Colonic mucosa (tissue), 4 donors: ENCODE measurements at regions not wholly inside any gene's neighbourhood (a gene's known extent, or its start where the extent isn't known, plus 50 kb on each side); places are given as distances from the start of the nearest gene placed in this dataset.
"Not testable (repeated sequence)": the region's sequence is repeated elsewhere in the genome, so short reads cannot be mapped to it uniquely, and the experiment has no call there.

Experiments
- DNase-seq: peaks from one replicate; pipeline ENCODE4 v3.0.0-alpha.2; 2020
- H3K27ac ChIP-seq: fragments of 200-600 bp; one replicate; pipeline ENCODE4 v1.8.0; 2021
- H3K27me3 ChIP-seq: fragments of 200-600 bp; one replicate; pipeline ENCODE4 v1.8.0; 2021
- H3K36me3 ChIP-seq: fragments of 200-600 bp; one replicate; pipeline ENCODE4 v1.8.0; 2021
- H3K4me1 ChIP-seq: fragments of 200-600 bp; one replicate; pipeline ENCODE4 v1.8.0; 2021; ENCODE audit warnings: mild to moderate bottlenecking
- H3K4me3 ChIP-seq: fragments of 200-600 bp; one replicate; pipeline ENCODE4 v1.8.0; 2021
- H3K9ac ChIP-seq, 2 donors: one replicate each; pipeline ENCODE4 v1.7.0; 2013; ENCODE audit warnings: control low read depth in 2 of 2, low read depth in 2 of 2, low read length in 2 of 2
- H3K9me3 ChIP-seq: fragments of 200-600 bp; one replicate; pipeline ENCODE4 v1.8.0; 2021
- CTCF ChIP-seq: fragments of 200-600 bp; IDR thresholded peaks from one replicate; pipeline ENCODE4 v1.8.0; 2022; ENCODE audit warnings: antibody characterized with exemption, mild to moderate bottlenecking
- intact Hi-C: fragments of 100-400 bp; cut with DNase I; formaldehyde crosslinking; loops from one replicate; pipeline ENCODE4 v1.14.1; 2022
- donor health status: healthy.
- donor health status: DM: no; HTN: no; CAD: no.
- donor health status: DM: no; HTN: no; CAD: no.

- Histone ChIP-seq H3K9ac (no peak overlapping the region), H3K4me3 (no peak overlapping the region), H3K36me3 (no peaks in the 10 kb centered on the region), H3K27ac (no peak overlapping the region), H3K27me3 (no peaks in the 10 kb centered on the region), H3K4me1 (no peaks in the 10 kb centered on the region), H3K9me3 (no peaks in the 10 kb centered on the region)
- no peak for TF ChIP-seq CTCF
- intact Hi-C loops: no loop called here
- no peak for DNase-seq
These were observed 52.9 kb upstream of the IMP4 start for GRCh38 chr2:130289780-130290179.

- no peak for DNase-seq
- H3K4me3 ChIP-seq: no peak overlapping the region
- intact Hi-C loops: no loop called here
- TF ChIP-seq CTCF: no peak
- H3K27ac ChIP-seq: no peak overlapping the region
- H3K9me3 ChIP-seq: no peaks in the 10 kb centered on the region
- no peak overlapping the region for H3K9ac ChIP-seq
- no peaks in the 10 kb centered on the region for H3K36me3 ChIP-seq
- H3K4me1 ChIP-seq: no peaks in the 10 kb centered on the region
- H3K27me3 ChIP-seq: no peaks in the 10 kb centered on the region
These were observed 54.0 kb upstream of the IMP4 start for GRCh38 chr2:130288467-130289403.

DNA sequence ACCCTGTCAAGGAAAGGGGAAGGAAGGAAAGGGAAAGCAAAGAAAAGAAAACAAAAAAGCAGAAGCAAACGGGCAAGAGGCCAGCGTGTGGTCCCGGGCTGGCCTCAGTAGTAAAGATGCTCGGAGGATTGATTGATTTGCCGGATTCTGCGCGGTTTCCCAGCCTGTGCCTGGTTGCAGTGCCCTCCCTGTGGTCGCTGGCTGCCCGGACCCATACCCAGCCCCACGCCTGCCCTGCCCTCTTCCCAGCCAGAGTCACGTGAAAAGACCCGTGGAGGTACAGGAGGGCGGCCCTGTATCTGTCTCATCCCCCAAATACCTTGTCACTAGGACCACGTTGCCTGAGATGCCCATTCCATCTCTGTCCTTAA is 55.1 kb upstream of the IMP4 start:
- no peaks in the 10 kb centered on the region for H3K27me3 ChIP-seq
- H3K9ac ChIP-seq: no peak overlapping the region
- no peaks in the 10 kb centered on the region for H3K4me1 ChIP-seq
- no peak overlapping the region for H3K27ac ChIP-seq
- H3K9me3 ChIP-seq: no peaks in the 10 kb centered on the region
- intact Hi-C loops: no loop called here
- no peak for TF ChIP-seq CTCF
- no peak for DNase-seq
- H3K36me3 ChIP-seq: no peaks in the 10 kb centered on the region
- no peak overlapping the region for H3K4me3 ChIP-seq

DNA sequence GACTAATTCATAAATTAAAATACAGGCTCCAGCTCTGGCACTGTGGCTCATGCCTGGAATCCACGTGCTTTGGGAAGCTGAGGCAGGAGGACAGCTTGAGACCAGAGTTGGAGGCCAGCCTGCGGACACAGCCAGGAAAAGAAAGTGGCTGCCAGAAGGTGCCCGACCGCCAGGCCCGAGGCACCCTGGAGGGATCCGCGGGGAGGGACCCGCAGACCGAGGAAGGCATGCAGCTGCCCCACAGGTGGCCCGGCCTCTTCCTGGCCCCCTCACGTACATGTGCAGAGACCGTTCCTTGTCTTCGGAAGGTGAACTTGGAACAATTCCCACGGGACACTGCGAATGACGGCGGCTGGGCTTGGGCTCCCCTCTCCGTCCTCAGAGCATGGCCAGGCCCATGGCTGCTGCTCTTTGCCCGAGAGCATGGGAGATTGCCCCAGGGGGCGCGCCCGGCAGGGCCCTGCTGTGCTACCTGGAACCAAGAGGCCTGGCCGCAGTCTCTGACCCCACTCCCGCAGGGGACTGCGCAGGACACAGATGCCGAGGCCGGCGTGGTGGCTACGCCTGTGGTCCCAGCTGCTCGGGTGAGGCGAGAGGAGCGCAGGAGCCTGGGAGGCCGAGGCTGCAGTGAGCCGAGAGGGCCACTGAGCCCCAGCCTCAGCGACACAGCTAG is 55.6 kb upstream of the IMP4 start:
- H3K4me3 ChIP-seq: no peak overlapping the region
- no peak for DNase-seq
- H3K9ac ChIP-seq: no peak overlapping the region
- no peaks in the 10 kb centered on the region for H3K9me3 ChIP-seq
- no peak for TF ChIP-seq CTCF
- no peaks in the 10 kb centered on the region for H3K36me3 ChIP-seq
- no peak overlapping the region for H3K27ac ChIP-seq
- intact Hi-C loops: no loop called here
- no peaks in the 10 kb centered on the region for H3K27me3 ChIP-seq
- no peaks in the 10 kb centered on the region for H3K4me1 ChIP-seq

GRCh38 chr2:130283341-130283869 is 59.3 kb upstream of the IMP4 start:
- intact Hi-C loops, H3K4me3 ChIP-seq, H3K9ac ChIP-seq, H3K36me3 ChIP-seq, H3K4me1 ChIP-seq, H3K9me3 ChIP-seq, H3K27me3 ChIP-seq: not testable (repeated sequence)
- peak; percentile 52 for DNase-seq
- peak overlapping the region; percentile 55 for H3K27ac ChIP-seq

DNA sequence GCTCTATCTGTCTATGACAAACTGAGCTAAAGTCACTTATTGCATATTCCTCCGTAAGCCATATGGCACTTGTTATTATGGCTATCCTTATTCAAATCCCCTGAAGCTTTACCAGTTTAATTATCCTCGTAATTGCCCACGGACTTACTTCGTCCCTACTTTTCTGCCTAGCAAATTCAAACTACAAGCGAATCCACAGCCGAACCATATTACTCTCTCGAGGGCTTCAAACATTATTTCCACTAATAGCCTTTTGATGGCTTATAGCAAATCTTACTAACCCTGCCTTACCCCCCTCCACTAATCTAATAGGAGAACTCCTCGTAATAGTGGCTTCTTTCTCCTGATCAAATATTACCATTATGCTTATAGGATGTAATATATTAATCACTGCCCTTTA is 63.1 kb upstream of the IMP4 start:
- DNase-seq, H3K27me3 ChIP-seq, H3K9me3 ChIP-seq, H3K27ac ChIP-seq, H3K36me3 ChIP-seq, H3K4me3 ChIP-seq, H3K9ac ChIP-seq, intact Hi-C loops, H3K4me1 ChIP-seq: not testable (repeated sequence)

- H3K9ac ChIP-seq, H3K4me3 ChIP-seq, H3K9me3 ChIP-seq, H3K27ac ChIP-seq, H3K4me1 ChIP-seq, intact Hi-C loops, H3K36me3 ChIP-seq, DNase-seq, H3K27me3 ChIP-seq: not testable (repeated sequence)
These were observed 70.1 kb upstream of the TUBA3E start for GRCh38 chr2:130268333-130268732.

GRCh38 chr2:130267572-130267971 is 69.3 kb upstream of the TUBA3E start:
- H3K27me3 ChIP-seq, H3K9ac ChIP-seq, intact Hi-C loops, H3K36me3 ChIP-seq, H3K27ac ChIP-seq, DNase-seq, H3K4me1 ChIP-seq, H3K9me3 ChIP-seq, H3K4me3 ChIP-seq: not testable (repeated sequence)

GRCh38 chr2:130266836-130267235 is 68.6 kb upstream of the TUBA3E start:
- H3K4me3 ChIP-seq, H3K27me3 ChIP-seq, H3K4me1 ChIP-seq, H3K9me3 ChIP-seq, H3K36me3 ChIP-seq, H3K27ac ChIP-seq, DNase-seq, intact Hi-C loops, H3K9ac ChIP-seq: not testable (repeated sequence)
